DMS53 (cell line): ENCODE measurements at regions not wholly inside any gene's neighbourhood (a gene's known extent, or its start where the extent isn't known, plus 50 kb on each side); places are given as distances from the start of the nearest gene placed in this dataset.

Experiments
- DNase-seq: peaks from one replicate; lab custom pipeline; 2025; lab: John Stamatoyannopoulos, UW

- no peak for DNase-seq
These were observed 206.1 kb upstream of the PHYHIPL start for GRCh38 chr10:58970160-58970915.

- no peak for DNase-seq
These were observed 205.2 kb upstream of the PHYHIPL start for GRCh38 chr10:58971211-58971610.

- DNase-seq = no peak
These were observed 204.5 kb upstream of the PHYHIPL start for GRCh38 chr10:58971796-58972491.

GRCh38 chr10:58972576-58973234 lies 203.7 kb upstream of the PHYHIPL start:
- no peak for DNase-seq

GRCh38 chr10:58973235-58973595 lies 203.2 kb upstream of the PHYHIPL start:
- DNase-seq = no peak

- no peak for DNase-seq
These were observed 200.2 kb upstream of the PHYHIPL start for GRCh38 chr10:58976254-58976653.

- DNase-seq = no peak
These were observed 196.7 kb upstream of the PHYHIPL start for GRCh38 chr10:58979711-58980110.

- no peak for DNase-seq
These were observed 195.5 kb upstream of the PHYHIPL start for GRCh38 chr10:58980826-58981415.

- DNase-seq = no peak
These were observed 194.6 kb upstream of the PHYHIPL start for GRCh38 chr10:58981846-58982245.

- DNase-seq = peak; percentile 61
These were observed 193.8 kb upstream of the PHYHIPL start for GRCh38 chr10:58982470-58983239.

GRCh38 chr10:58985216-58985615 lies 191.2 kb upstream of the PHYHIPL start:
- no peak for DNase-seq

GRCh38 chr10:58989486-58990039 lies 186.9 kb upstream of the PHYHIPL start:
- no peak for DNase-seq

- DNase-seq = no peak
These were observed 185.8 kb upstream of the PHYHIPL start for GRCh38 chr10:58990693-58991092.

GRCh38 chr10:58991856-58992255 lies 184.6 kb upstream of the PHYHIPL start:
- DNase-seq = no peak

GRCh38 chr10:58992830-58993460 lies 183.5 kb upstream of the PHYHIPL start:
- no peak for DNase-seq

GRCh38 chr10:58993480-58994221 lies 182.8 kb upstream of the PHYHIPL start:
- DNase-seq = no peak

- DNase-seq = peak; percentile 59
These were observed 182.0 kb upstream of the PHYHIPL start for GRCh38 chr10:58994226-58995057.

- no peak for DNase-seq
These were observed 181.3 kb upstream of the PHYHIPL start for GRCh38 chr10:58995058-58995596.

- DNase-seq = no peak
These were observed 180.4 kb upstream of the PHYHIPL start for GRCh38 chr10:58996063-58996462.
